Aorta (tissue), 5 donors: ENCODE measurements at regions not wholly inside any gene's neighbourhood (a gene's known extent, or its start where the extent isn't known, plus 50 kb on each side); places are given as distances from the start of the nearest gene placed in this dataset.

Experiments
- ATAC-seq: fragments of 200-7000 bp; cut with Tn5 transposase; one replicate; pipeline ENCODE4 v1.9.1; 2022; ENCODE audit warnings: moderate library complexity; ENCODE audit not compliant: low FRiP score
- DNase-seq, 2 donors: peaks; one replicate each; pipeline ENCODE4 v3.0.0-alpha.2; 2020
- H3K27ac ChIP-seq, 2 donors: one replicate each; pipeline ENCODE4 v1.5.1; 2013; ENCODE audit warnings: low read length in 2 of 2, mild to moderate bottlenecking in 2 of 2, moderate library complexity in 2 of 2, control low read depth in 1 of 2, inconsistent platforms in 1 of 2, low read depth in 1 of 2
- H3K27me3 ChIP-seq, 2 donors: one replicate each; pipeline ENCODE4 v1.6.1; 2013; ENCODE audit warnings: control low read depth in 1 of 2, low read length in 1 of 2, mild to moderate bottlenecking in 1 of 2, moderate library complexity in 1 of 2; ENCODE audit not compliant: insufficient read depth in 2 of 2, control insufficient read depth in 1 of 2
- H3K36me3 ChIP-seq, 2 donors: one replicate each; pipeline ENCODE4 v1.6.1; 2013; ENCODE audit warnings: control low read depth in 1 of 2, low read length in 1 of 2, mild to moderate bottlenecking in 1 of 2; ENCODE audit not compliant: insufficient read depth in 2 of 2, control insufficient read depth in 1 of 2
- H3K4me1 ChIP-seq, 2 donors: one replicate each; pipeline ENCODE4 v1.6.1; 2013; ENCODE audit warnings: low read length in 2 of 2, control low read depth in 1 of 2, mild to moderate bottlenecking in 1 of 2, moderate library complexity in 1 of 2; ENCODE audit not compliant: insufficient read depth in 2 of 2, control insufficient read depth in 1 of 2
- H3K4me3 ChIP-seq, 2 donors: one replicate each; pipeline ENCODE4 v1.5.1; 2013; ENCODE audit warnings: low read length in 2 of 2, control low read depth in 1 of 2, mild to moderate bottlenecking in 1 of 2
- H3K9me3 ChIP-seq: one replicate; pipeline ENCODE4 v1.6.1; 2013; ENCODE audit warnings: mild to moderate bottlenecking, low read length; ENCODE audit not compliant: control insufficient read depth
- WGBS, 2 donors: extraction: QIAGEN DNeasy Blood & Tissue Kit; methylation state at CpG; one replicate each; pipeline ENCODE4 v1.1.7; 2013; 5-methylcytosine and 5-hydroxymethylcytosine counted together
- intact Hi-C, 2 donors: fragments of 100-400 bp; cut with DNase I; formaldehyde crosslinking; loops; one replicate each; pipeline versions ENCODE4 v1.14.2 to v1.15.0; 2022
- donor health status: healthy with polysubstance abuse.
- donor health status: Bipolar disorder and iron deficiency.
- donor health status: DM: no; HTN: no; CAD: no.
- donor health status: DM: no; HTN: no; CAD: no.
- donor health status: DM: yes; HTN: yes; CAD: no.

DNA sequence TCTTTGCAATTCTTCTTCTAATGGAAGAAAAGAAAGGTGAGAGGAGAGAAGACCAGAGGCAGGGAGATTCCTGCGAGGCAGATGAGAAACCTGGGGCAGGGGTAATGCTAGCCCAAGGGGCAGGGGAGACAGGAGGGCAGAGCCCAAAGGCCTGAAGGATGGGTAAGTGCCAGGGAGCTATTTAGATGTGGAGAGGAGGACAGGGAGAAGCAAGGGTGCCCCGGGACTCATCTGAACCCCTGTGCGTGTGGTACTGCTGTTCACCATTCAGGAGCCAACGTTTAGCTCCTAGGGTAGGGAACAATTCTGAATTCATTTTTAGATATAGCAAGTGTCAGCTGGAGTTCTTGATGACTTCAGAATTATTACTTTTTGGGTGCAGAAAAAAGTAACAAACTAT lies 122.7 kb upstream of the ALDH1B1 start:
- intact Hi-C loops: no loop called here
- Histone ChIP-seq H3K4me1 (no peaks in the 10 kb centered on the region), H3K36me3 (no peaks in the 10 kb centered on the region), H3K9me3 (no peaks in the 10 kb centered on the region), H3K27ac (no peak overlapping the region), H3K27me3 (no peaks in the 10 kb centered on the region), H3K4me3 (no peak overlapping the region)
- 71 to 75% methylated on average over 4 of the region's 4 CpGs for WGBS, 2 donors
- no peak for ATAC-seq
- no peak for DNase-seq

DNA sequence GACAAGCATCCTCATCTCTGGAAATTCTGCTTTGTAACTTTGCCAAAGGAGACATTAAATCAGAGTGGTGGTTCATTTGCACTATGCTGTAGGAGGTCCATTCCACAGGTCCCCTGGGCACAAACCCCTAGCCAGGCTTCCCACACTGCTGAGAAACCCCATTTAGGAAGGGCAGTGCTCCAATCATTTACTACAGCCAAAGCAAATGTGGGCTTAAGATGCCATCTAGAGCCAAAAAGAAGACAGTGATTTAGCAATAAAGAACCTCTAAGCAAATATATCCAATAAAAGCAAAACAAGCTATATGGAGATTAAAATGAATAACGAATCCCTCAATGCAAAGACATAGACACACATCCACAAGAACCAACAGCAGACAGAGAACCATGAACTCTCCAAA lies 129.0 kb upstream of the ALDH1B1 start:
- Histone ChIP-seq H3K36me3 (no peaks in the 10 kb centered on the region), H3K27me3 (no peaks in the 10 kb centered on the region), H3K27ac (no peak overlapping the region), H3K4me3 (no peak overlapping the region), H3K4me1 (no peaks in the 10 kb centered on the region), H3K9me3 (peaks cover 4% of the 10 kb centered on the region)
- ATAC-seq (no peak), DNase-seq (no peak)
- intact Hi-C loops: no loop called here
- 55 to 57% methylated on average over 1 of the region's 1 CpG for WGBS, 2 donors

DNA sequence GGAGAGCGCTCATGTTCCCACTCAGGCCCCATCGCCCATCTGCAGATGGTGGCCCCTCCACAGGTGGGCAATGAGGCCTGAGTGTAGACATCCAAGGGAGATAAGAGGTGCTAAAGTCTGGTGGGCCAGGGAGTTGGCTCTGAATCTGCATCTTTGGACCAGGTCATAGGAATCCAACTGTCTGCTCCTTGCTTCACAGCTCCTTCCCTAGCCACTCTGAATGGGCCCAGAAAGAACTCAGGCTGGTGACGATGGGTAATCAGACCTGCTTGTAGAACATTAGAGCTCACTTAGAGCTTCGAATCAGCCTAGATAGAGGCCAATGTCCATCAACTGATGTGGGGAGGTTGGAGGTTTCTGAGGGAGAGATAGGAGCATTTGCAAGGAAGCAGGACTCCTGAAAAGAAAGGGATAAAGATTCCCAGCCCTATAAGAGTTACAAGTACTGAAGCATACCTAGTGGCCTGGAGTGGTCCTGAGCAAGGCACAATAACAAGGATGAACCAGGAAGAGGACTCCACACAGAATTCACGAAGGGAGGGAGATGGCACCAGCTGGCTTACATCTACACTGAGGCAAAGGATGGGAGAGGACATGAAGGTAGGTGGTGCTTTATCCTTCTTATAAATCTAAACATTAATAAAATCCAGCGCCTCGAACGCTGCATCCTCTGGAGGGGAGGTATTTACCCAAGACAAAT lies 132.8 kb upstream of the ALDH1B1 start:
- Histone ChIP-seq H3K9me3 (peaks cover 4% of the 10 kb centered on the region), H3K27me3 (no peaks in the 10 kb centered on the region), H3K4me1 (no peaks in the 10 kb centered on the region), H3K36me3 (no peaks in the 10 kb centered on the region), H3K27ac (no peak overlapping the region), H3K4me3 (no peak overlapping the region)
- ATAC-seq (no peak), DNase-seq (no peak)
- WGBS, 2 donors: 92 to 93% methylated on average over 8 of the region's 8 CpGs
- intact Hi-C loops: no loop called here

DNA sequence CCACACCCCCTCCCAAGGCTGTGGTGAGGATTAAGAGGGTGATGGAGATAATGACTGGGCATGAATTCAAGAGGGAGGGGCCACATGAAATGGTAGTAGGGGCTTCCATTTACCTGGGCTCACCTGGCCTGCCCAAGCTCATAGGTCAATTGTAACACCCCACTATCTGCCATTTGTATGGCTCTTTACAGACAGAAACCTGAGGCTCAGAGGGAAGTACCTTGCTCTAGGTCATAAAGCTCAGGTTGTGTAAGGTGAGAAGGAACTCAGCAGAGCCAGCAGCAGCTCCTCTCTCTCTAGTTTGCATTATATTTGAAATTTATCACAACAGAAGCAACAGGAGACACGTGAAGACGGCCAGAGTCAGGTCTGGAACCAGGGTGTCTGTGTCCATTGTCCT lies 133.4 kb upstream of the ALDH1B1 start:
- no peak for ATAC-seq
- Histone ChIP-seq H3K36me3 (no peaks in the 10 kb centered on the region), H3K27me3 (no peaks in the 10 kb centered on the region), H3K4me3 (no peak overlapping the region), H3K4me1 (no peaks in the 10 kb centered on the region), H3K9me3 (peaks cover 4% of the 10 kb centered on the region), H3K27ac (no peak overlapping the region)
- intact Hi-C loops: no loop called here
- no peak for DNase-seq
- 85 to 89% methylated on average over 2 of the region's 2 CpGs for WGBS, 2 donors

- DNase-seq: no peak
- H3K4me3 ChIP-seq: no peak overlapping the region
- intact Hi-C loops: no loop called here
- no peaks in the 10 kb centered on the region for H3K9me3 ChIP-seq
- no peak overlapping the region for H3K27ac ChIP-seq
- H3K36me3 ChIP-seq: no peaks in the 10 kb centered on the region
- WGBS, 2 donors: 91 to 94% methylated on average over 6 of the region's 6 CpGs
- no peak for ATAC-seq
- H3K4me1 ChIP-seq: no peaks in the 10 kb centered on the region
- H3K27me3 ChIP-seq: no peaks in the 10 kb centered on the region
Measured at GRCh38 chr9:38257626-38258215, 134.8 kb upstream of the ALDH1B1 start.

GRCh38 chr9:38256461-38256860 lies 136.0 kb upstream of the ALDH1B1 start:
- Histone ChIP-seq H3K9me3 (no peaks in the 10 kb centered on the region), H3K4me3 (no peak overlapping the region), H3K36me3 (no peaks in the 10 kb centered on the region), H3K27ac (no peak overlapping the region), H3K27me3 (no peaks in the 10 kb centered on the region), H3K4me1 (no peaks in the 10 kb centered on the region)
- intact Hi-C loops: no loop called here
- WGBS, 2 donors: 92 to 94% methylated on average over 2 of the region's 2 CpGs
- DNase-seq (no peak), ATAC-seq (no peak)

- intact Hi-C loops: no loop called here
- no peak for DNase-seq
- H3K27me3 ChIP-seq: no peaks in the 10 kb centered on the region
- WGBS, 2 donors: 89 to 95% methylated on average over 3 of the region's 3 CpGs
- no peaks in the 10 kb centered on the region for H3K4me1 ChIP-seq
- ATAC-seq: no peak
- H3K27ac ChIP-seq: no peak overlapping the region
- no peaks in the 10 kb centered on the region for H3K9me3 ChIP-seq
- no peaks in the 10 kb centered on the region for H3K36me3 ChIP-seq
- H3K4me3 ChIP-seq: no peak overlapping the region
Measured at GRCh38 chr9:38255599-38255998, 136.9 kb upstream of the ALDH1B1 start.

- H3K4me3 ChIP-seq: no peak overlapping the region
- no peaks in the 10 kb centered on the region for H3K36me3 ChIP-seq
- no peaks in the 10 kb centered on the region for H3K27me3 ChIP-seq
- H3K9me3 ChIP-seq: no peaks in the 10 kb centered on the region
- WGBS, 2 donors: 79% methylated on average over 2 of the region's 2 CpGs
- no peaks in the 10 kb centered on the region for H3K4me1 ChIP-seq
- ATAC-seq (no peak), DNase-seq (no peak)
- intact Hi-C loops: no loop called here
- no peak overlapping the region for H3K27ac ChIP-seq
Measured at GRCh38 chr9:38254756-38255155, 137.7 kb upstream of the ALDH1B1 start.

DNA sequence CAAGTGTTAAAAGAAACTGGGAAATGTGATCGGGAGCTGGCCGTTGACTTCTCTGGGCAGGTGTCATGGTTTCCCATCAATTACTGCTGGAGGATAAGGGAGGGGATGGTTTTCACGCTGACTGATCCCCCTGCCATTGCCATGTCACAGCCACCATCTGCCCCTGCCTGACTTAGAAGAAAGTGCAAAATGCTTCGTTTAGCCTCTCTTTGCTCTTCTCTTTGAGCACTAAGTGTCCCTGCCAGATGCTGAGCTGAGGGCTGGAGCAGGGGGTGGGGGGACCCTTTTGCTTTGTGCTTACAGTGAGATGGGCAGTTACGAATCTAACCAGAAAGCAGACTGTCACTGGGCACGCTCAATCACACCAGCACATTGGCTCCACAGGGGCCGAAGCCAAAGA lies 138.4 kb upstream of the ALDH1B1 start:
- 59 to 71% methylated on average over 7 of the region's 7 CpGs for WGBS, 2 donors
- no peaks in the 10 kb centered on the region for H3K9me3 ChIP-seq
- ATAC-seq (no peak), DNase-seq (no peak)
- no peaks in the 10 kb centered on the region for H3K36me3 ChIP-seq
- no peak overlapping the region for H3K4me3 ChIP-seq
- intact Hi-C loops: no loop called here
- no peak overlapping the region for H3K27ac ChIP-seq
- no peaks in the 10 kb centered on the region for H3K27me3 ChIP-seq
- no peaks in the 10 kb centered on the region for H3K4me1 ChIP-seq
